MCF 10A (cell line): ENCODE measurements at regions not wholly inside any gene's neighbourhood (a gene's known extent, or its start where the extent isn't known, plus 50 kb on each side); places are given as distances from the start of the nearest gene placed in this dataset.
A peak's percentile ranks its signal among the peaks of the same experiment; 100 is the strongest.

Experiments used
- BruUV-seq: library from RNA; stranded (reverse); fragments of 400-500 nt; replicated peaks from 2 replicates; lab custom pipeline; 2021; lab: Mats Ljungman, UMichigan
- CTCF ChIA-PET: fragments of 300-600 bp; sonication (Branson Sonifier 250); formaldehyde crosslinking; extraction: SDS; loops from one replicate; lab custom pipeline; 2021; ENCODE audit warnings: antibody characterized with exemption, inconsistent platforms; lab: Yijun Ruan, JAX
- POLR2A ChIA-PET: fragments of 300-600, 350-650 bp; sonication (Branson Sonifier 250); formaldehyde crosslinking; extraction: SDS; loops from one replicate; lab custom pipeline; 2020; ENCODE audit warnings: antibody characterized with exemption, inconsistent platforms; lab: Yijun Ruan, JAX
- DNase-seq: peaks from one replicate; pipeline ENCODE4 v3.0.0-alpha.2; 2018; ENCODE audit not compliant: unreplicated experiment
- H3K27ac Mint-ChIP-seq: one replicate; pipeline ENCODE4 v1.8.0; 2022; ENCODE audit warnings: mild to moderate bottlenecking, low read depth, mixed read lengths; ENCODE audit not compliant: unreplicated experiment
- H3K27me3 Mint-ChIP-seq: one replicate; pipeline ENCODE4 v1.8.0; 2022; ENCODE audit warnings: mixed read lengths; ENCODE audit not compliant: insufficient read depth, unreplicated experiment
- H3K36me3 Mint-ChIP-seq: one replicate; pipeline ENCODE4 v1.8.0; 2022; ENCODE audit warnings: mild to moderate bottlenecking, moderate library complexity, mixed read lengths; ENCODE audit not compliant: insufficient read depth, unreplicated experiment
- H3K4me1 Mint-ChIP-seq: one replicate; pipeline ENCODE4 v1.8.0; 2022; ENCODE audit warnings: mixed read lengths; ENCODE audit not compliant: insufficient read depth, unreplicated experiment
- H3K4me3 Mint-ChIP-seq: one replicate; pipeline ENCODE4 v1.8.0; 2022; ENCODE audit warnings: mild to moderate bottlenecking, moderate library complexity, mixed read lengths; ENCODE audit not compliant: unreplicated experiment
- H3K9me3 Mint-ChIP-seq: one replicate; pipeline ENCODE4 v1.8.0; 2022; ENCODE audit warnings: mixed read lengths; ENCODE audit not compliant: unreplicated experiment
- CTCF ChIP-seq: fragments of 200-600 bp; IDR thresholded peaks from one replicate; pipeline ENCODE4 v1.8.0; 2022; ENCODE audit warnings: antibody characterized with exemption, mild to moderate bottlenecking; ENCODE audit not compliant: unreplicated experiment
- intact Hi-C: fragments of 100-400 bp; cut with micrococcal nuclease; formaldehyde crosslinking; loops from 2 replicates; pipeline ENCODE4 v1.14.1; 2022

GRCh38 chr12:19759227-19759626, 319.9 kb downstream of the AEBP2 start:
- H3K4me3 Mint-ChIP-seq, result no peak overlapping the region
- intact Hi-C loops, result loop anchor here (5.0 kb wide), 1 partner anchor 618 kb away; no protein-coding TSS in a partner anchor
- BruUV-seq, result no TSS peak
- peak overlapping the region; percentile 72 for H3K27ac Mint-ChIP-seq
- POLR2A ChIA-PET, result no interaction called here
- H3K36me3 Mint-ChIP-seq, result no peaks in the 10 kb centered on the region
- no peaks in the 10 kb centered on the region for H3K27me3 Mint-ChIP-seq
- peak; percentile 56 for DNase-seq
- H3K4me1 Mint-ChIP-seq, result peaks cover 18% of the 10 kb centered on the region
- TF ChIP-seq CTCF, result no peak
- CTCF ChIA-PET, result interaction anchor here (0.6 to 1.5 kb wide), 2 partner anchors 134 to 416 kb away, joined by 4 to 5 read pairs; no protein-coding TSS in a partner anchor
- no peaks in the 10 kb centered on the region for H3K9me3 Mint-ChIP-seq

- Mint-ChIP-seq H3K4me3 (no peak overlapping the region), H3K27me3 (no peaks in the 10 kb centered on the region), H3K27ac (no peak overlapping the region), H3K9me3 (no peaks in the 10 kb centered on the region), H3K4me1 (peaks cover 22% of the 10 kb centered on the region), H3K36me3 (no peaks in the 10 kb centered on the region)
- no peak for DNase-seq
- POLR2A ChIA-PET, result interaction anchor here (0.9 kb wide), 1 partner anchor 10 kb away, joined by 3 read pairs; no protein-coding TSS in a partner anchor
- no TSS peak for BruUV-seq
- TF ChIP-seq CTCF, result no peak
- intact Hi-C loops, result no loop called here
- CTCF ChIA-PET, result interaction anchor here (0.6 to 1.5 kb wide), 6 partner anchors 9 to 1125 kb away, joined by 3 to 5 read pairs (median 4); partner anchors contain the start of gene PDE3A
Observed at GRCh38 chr12:19760611-19761010, 321.3 kb downstream of the AEBP2 start.

GRCh38 chr12:19761463-19761862, 322.2 kb downstream of the AEBP2 start:
- H3K4me3 Mint-ChIP-seq, result no peak overlapping the region
- no peaks in the 10 kb centered on the region for H3K9me3 Mint-ChIP-seq
- ChIA-PET CTCF (interaction anchor here (0.8 to 1.3 kb wide), 3 partner anchors 22 to 210 kb away, joined by 3 read pairs; no protein-coding TSS in a partner anchor), POLR2A (no interaction called here)
- no peak for TF ChIP-seq CTCF
- no peak overlapping the region for H3K27ac Mint-ChIP-seq
- H3K36me3 Mint-ChIP-seq, result no peaks in the 10 kb centered on the region
- no peaks in the 10 kb centered on the region for H3K27me3 Mint-ChIP-seq
- DNase-seq, result no peak
- intact Hi-C loops, result no loop called here
- BruUV-seq, result no TSS peak
- peaks cover 22% of the 10 kb centered on the region for H3K4me1 Mint-ChIP-seq

- TF ChIP-seq CTCF, result no peak
- Mint-ChIP-seq H3K9me3 (no peaks in the 10 kb centered on the region), H3K27ac (no peak overlapping the region), H3K27me3 (peaks cover 11% of the 10 kb centered on the region), H3K4me1 (peaks cover 22% of the 10 kb centered on the region), H3K4me3 (no peak overlapping the region), H3K36me3 (no peaks in the 10 kb centered on the region)
- intact Hi-C loops, result no loop called here
- peak; percentile 66 for DNase-seq
- ChIA-PET POLR2A (no interaction called here), CTCF (interaction anchor here (0.6 to 1.9 kb wide), 6 partner anchors 16 to 517 kb away, joined by 3 to 9 read pairs (median 3); no protein-coding TSS in a partner anchor)
- BruUV-seq, result no TSS peak
Observed at GRCh38 chr12:19763488-19763887, 324.2 kb downstream of the AEBP2 start.
